HCT116 (cell line): ENCODE measurements at regions not wholly inside any gene's neighbourhood (a gene's known extent, or its start where the extent isn't known, plus 50 kb on each side); places are given as distances from the start of the nearest gene placed in this dataset.

Experiments used
- ATAC-seq: fragments of 200-7000 bp; cut with Tn5 transposase; 2 replicates; pipeline ENCODE4 v1.9.1; 2020; ENCODE audit warnings: mild to moderate bottlenecking, moderate library complexity
- BruUV-seq: library from RNA; stranded (reverse); fragments of 400-500 nt; replicated peaks from 2 replicates; lab custom pipeline; 2021; lab: Mats Ljungman, UMichigan
- CTCF ChIA-PET: fragments of 300-600 bp; sonication (Branson Sonifier 250); formaldehyde crosslinking; loops from one replicate; lab custom pipeline; 2021; ENCODE audit warnings: antibody characterized with exemption; lab: Charles Lee
- POLR2A ChIA-PET: fragments of 300-600, 350-600 bp; sonication (Branson Sonifier 250); formaldehyde crosslinking; loops from one replicate; lab custom pipeline; 2021; ENCODE audit warnings: antibody characterized with exemption; lab: Charles Lee
- RAD21 ChIA-PET, 2 experiments: fragments of 300-600 bp; sonication (Branson Sonifier 250); formaldehyde crosslinking; loops; one replicate each; lab custom pipeline; 2023; ENCODE audit warnings: low total read pairs in 2 of 2; ENCODE audit not compliant: uncharacterized antibody in 2 of 2, unreplicated experiment in 2 of 2, low non-redundant PET in 1 of 2; lab: Charles Lee
- DNase-seq: peaks from one replicate; pipeline ENCODE4 v3.0.0-alpha.2; 2010; ENCODE audit warnings: low read depth, low spot score
- H2AFZ ChIP-seq: fragments of 200-600 bp; shearing (Covaris generic), sonication (generic); 2 replicates; pipeline ENCODE4 v1.6.1; 2017; ENCODE audit warnings: low read depth, mixed run types, mixed read lengths, antibody characterized with exemption, low read length; ENCODE audit not compliant: poor library complexity, severe bottlenecking
- H3K27ac ChIP-seq: 2 replicates; pipeline ENCODE4 v1.5.1; 2012; ENCODE audit warnings: low read depth, low read length
- H3K27me3 ChIP-seq: fragments of 200-600 bp; sonication (generic); 2 replicates; pipeline ENCODE4 v1.6.1; 2016; ENCODE audit warnings: mixed run types, low read length, mixed read lengths; ENCODE audit not compliant: insufficient read depth
- H3K36me3 ChIP-seq, 2 experiments: fragments of 200-500 bp in 1 of 2; fragments of 200-600 bp in 1 of 2; sonication (Bioruptor generic) in 1 of 2; sonication (generic) in 1 of 2; 2 replicates each; pipeline versions ENCODE4 v1.5.1 to v1.6.1; 2014 to 2016; ENCODE audit warnings: low read length in 2 of 2, inconsistent platforms in 1 of 2, mixed read lengths in 1 of 2, mixed run types in 1 of 2; ENCODE audit not compliant: insufficient read depth in 2 of 2, control insufficient read depth in 1 of 2
- H3K4me1 ChIP-seq, 2 experiments: fragments of 200-600 bp in 1 of 2; sonication (generic) in 1 of 2; 2 replicates each; pipeline versions ENCODE4 v1.5.1 to v1.6.1; 2012 to 2017; ENCODE audit warnings: low read length in 2 of 2, inconsistent platforms in 1 of 2, mild to moderate bottlenecking in 1 of 2, mixed read lengths in 1 of 2, mixed run types in 1 of 2, moderate library complexity in 1 of 2; ENCODE audit not compliant: insufficient read depth in 2 of 2, control insufficient read depth in 1 of 2
- H3K4me2 ChIP-seq: fragments of 200-600 bp; sonication (generic); 2 replicates; pipeline ENCODE4 v1.6.1; 2017; ENCODE audit warnings: mixed run types, low read length, mixed read lengths
- H3K4me3 ChIP-seq, 2 experiments: fragments of 200-600 bp in 1 of 2; sonication (generic) in 1 of 2; replicated peaks in 1 of 2; 2 replicates each; pipeline ENCODE4 v1.5.1; 2011 to 2016; ENCODE audit warnings: low read length in 2 of 2, control low read depth in 1 of 2, low read depth in 1 of 2, mild to moderate bottlenecking in 1 of 2, mixed read lengths in 1 of 2, mixed run types in 1 of 2
- H3K79me2 ChIP-seq: fragments of 200-600 bp; sonication (generic); 2 replicates; pipeline ENCODE4 v1.6.1; 2017; ENCODE audit warnings: mild to moderate bottlenecking, mixed run types, low read length, moderate library complexity, mixed read lengths; ENCODE audit not compliant: insufficient read depth
- H3K9ac ChIP-seq: fragments of 200-600 bp; sonication (generic); 2 replicates; pipeline ENCODE4 v1.6.1; 2016; ENCODE audit warnings: low read length, mixed read lengths
- H3K9me2 ChIP-seq: fragments of 200-600 bp; sonication (generic), shearing (Covaris generic); 2 replicates; pipeline ENCODE4 v1.6.1; 2017; ENCODE audit warnings: mixed run types, mild to moderate bottlenecking, moderate library complexity; ENCODE audit not compliant: insufficient read depth
- H3K9me3 ChIP-seq, 2 experiments: fragments of 200-500 bp in 1 of 2; fragments of 200-600 bp in 1 of 2; sonication (Bioruptor generic) in 1 of 2; sonication (generic) in 1 of 2; 2 replicates each; pipeline ENCODE4 v1.6.1; 2014 to 2017; ENCODE audit warnings: low read length in 2 of 2, mixed read lengths in 2 of 2, inconsistent platforms in 1 of 2, low read depth in 1 of 2, mild to moderate bottlenecking in 1 of 2, mixed run types in 1 of 2, moderate library complexity in 1 of 2; ENCODE audit not compliant: control insufficient read depth in 1 of 2, insufficient read depth in 1 of 2
- H4K20me1 ChIP-seq: fragments of 200-600 bp; sonication (generic), shearing (Covaris generic); 2 replicates; pipeline ENCODE4 v1.6.1; 2017; ENCODE audit warnings: mixed run types, mild to moderate bottlenecking, moderate library complexity; ENCODE audit not compliant: insufficient read depth
- CBX3 ChIP-seq: IDR thresholded peaks from 2 replicates; pipeline ENCODE4 v1.6.1; 2012; ENCODE audit warnings: low read depth
- CEBPB ChIP-seq: IDR thresholded peaks from 2 replicates; pipeline ENCODE4 v1.6.1; 2012; ENCODE audit warnings: low read depth
- ELF1 ChIP-seq: IDR thresholded peaks from 2 replicates; pipeline ENCODE4 v1.6.1; 2012; ENCODE audit warnings: low read depth, borderline replicate concordance
- EZH2 ChIP-seq: fragments of 200-600 bp; sonication (generic); IDR thresholded peaks from 2 replicates; pipeline ENCODE4 v1.6.1; 2017; ENCODE audit warnings: antibody characterized with exemption, mixed run types
- EZH2phosphoT487 ChIP-seq: fragments of 200-600 bp; IDR thresholded peaks from 2 replicates; pipeline ENCODE4 v1.6.1; 2018; ENCODE audit warnings: antibody characterized with exemption, borderline replicate concordance
- POLR2A ChIP-seq: IDR thresholded peaks from 2 replicates; pipeline ENCODE4 v1.7.0; 2011; ENCODE audit warnings: borderline replicate concordance; ENCODE audit not compliant: insufficient read depth, insufficient read length; ENCODE audit errors: extremely low read depth
- SRF ChIP-seq: IDR thresholded peaks from 2 replicates; pipeline ENCODE4 v1.6.1; 2012; ENCODE audit warnings: low read depth
- intact Hi-C: fragments of 100-400 bp; cut with micrococcal nuclease; formaldehyde crosslinking; loops from 2 replicates; pipeline ENCODE4 v1.10.0; 2022
- TF ChIP-seq, protein P1 (sequence below): IDR thresholded peaks from 2 replicates; pipeline ENCODE4 v1.6.1; 2012
- TF ChIP-seq, protein P2 (sequence below), 3 experiments: fragments of 200-600 bp in 1 of 3; sonication (generic) in 1 of 3; IDR thresholded peaks in 2 of 3; conservative IDR thresholded peaks in 1 of 3; 2 replicates each; pipeline ENCODE4 v1.5.1; 2012 to 2017; ENCODE audit warnings: low read depth in 2 of 3, low read length in 2 of 3, antibody characterized with exemption in 1 of 3, borderline replicate concordance in 1 of 3, control low read depth in 1 of 3, mild to moderate bottlenecking in 1 of 3, mixed read lengths in 1 of 3, mixed run types in 1 of 3, moderate library complexity in 1 of 3; ENCODE audit not compliant: insufficient read depth in 1 of 3
- TF ChIP-seq, protein P3 (sequence below): IDR thresholded peaks from 2 replicates; pipeline ENCODE4 v1.6.1; 2012; ENCODE audit warnings: low read depth
- TF ChIP-seq, protein P4 (sequence below): IDR thresholded peaks from 2 replicates; pipeline ENCODE4 v1.6.1; 2012
- TF ChIP-seq, protein P5 (sequence below): IDR thresholded peaks from 2 replicates; pipeline ENCODE4 v1.6.1; 2011; ENCODE audit warnings: mild to moderate bottlenecking, low read length, moderate library complexity; ENCODE audit not compliant: insufficient replicate concordance; ENCODE audit errors: extremely low read depth

DNA sequence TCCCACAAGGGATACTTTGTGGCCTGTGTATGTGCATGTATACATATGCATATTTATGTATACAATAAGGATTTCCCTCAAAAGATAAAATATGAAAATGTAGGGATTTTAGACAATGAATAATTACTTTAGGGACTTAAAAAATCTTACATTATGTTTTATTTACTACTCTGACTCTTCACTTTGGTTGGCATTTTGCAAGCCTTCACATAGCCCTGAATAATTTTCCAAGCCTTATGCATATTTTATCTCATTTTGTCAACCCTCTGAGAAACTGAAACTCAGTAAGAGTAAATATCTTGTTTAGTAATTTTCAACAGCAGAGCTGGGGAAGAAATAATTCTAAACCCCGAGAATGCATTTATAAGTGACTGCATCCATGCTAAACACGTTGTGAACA is 153.0 kb upstream of the SLC24A2 start:
- Histone ChIP-seq H3K9ac (no peak overlapping the region), H3K4me2 (no peak overlapping the region), H3K9me3 (no peaks in the 10 kb centered on the region), H3K36me3 (no peaks in the 10 kb centered on the region), H3K27me3 (peaks cover 34% of the 10 kb centered on the region), H3K4me1 (no peaks in the 10 kb centered on the region), H3K4me3 (no peak overlapping the region), H4K20me1 (no peaks in the 10 kb centered on the region), H3K9me2 (no peaks in the 10 kb centered on the region), H3K27ac (no peak overlapping the region), H3K79me2 (no peaks in the 10 kb centered on the region), H2AFZ (no peak overlapping the region)
- RAD21 ChIA-PET, result no interaction called here
- ATAC-seq (no peak), DNase-seq (no peak)
- POLR2A ChIA-PET, result no interaction called here
- TF ChIP-seq CEBPB, result no peak
- TF ChIP-seq SRF, result no peak
- TF ChIP-seq EZH2, result no peak
- TF ChIP-seq CBX3, result no peak
- no peak for TF ChIP-seq EZH2phosphoT487
- TF ChIP-seq, protein P1, sequence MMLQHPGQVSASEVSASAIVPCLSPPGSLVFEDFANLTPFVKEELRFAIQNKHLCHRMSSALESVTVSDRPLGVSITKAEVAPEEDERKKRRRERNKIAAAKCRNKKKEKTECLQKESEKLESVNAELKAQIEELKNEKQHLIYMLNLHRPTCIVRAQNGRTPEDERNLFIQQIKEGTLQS, result no peak
- no peak for TF ChIP-seq ELF1
- TF ChIP-seq, protein P2, sequence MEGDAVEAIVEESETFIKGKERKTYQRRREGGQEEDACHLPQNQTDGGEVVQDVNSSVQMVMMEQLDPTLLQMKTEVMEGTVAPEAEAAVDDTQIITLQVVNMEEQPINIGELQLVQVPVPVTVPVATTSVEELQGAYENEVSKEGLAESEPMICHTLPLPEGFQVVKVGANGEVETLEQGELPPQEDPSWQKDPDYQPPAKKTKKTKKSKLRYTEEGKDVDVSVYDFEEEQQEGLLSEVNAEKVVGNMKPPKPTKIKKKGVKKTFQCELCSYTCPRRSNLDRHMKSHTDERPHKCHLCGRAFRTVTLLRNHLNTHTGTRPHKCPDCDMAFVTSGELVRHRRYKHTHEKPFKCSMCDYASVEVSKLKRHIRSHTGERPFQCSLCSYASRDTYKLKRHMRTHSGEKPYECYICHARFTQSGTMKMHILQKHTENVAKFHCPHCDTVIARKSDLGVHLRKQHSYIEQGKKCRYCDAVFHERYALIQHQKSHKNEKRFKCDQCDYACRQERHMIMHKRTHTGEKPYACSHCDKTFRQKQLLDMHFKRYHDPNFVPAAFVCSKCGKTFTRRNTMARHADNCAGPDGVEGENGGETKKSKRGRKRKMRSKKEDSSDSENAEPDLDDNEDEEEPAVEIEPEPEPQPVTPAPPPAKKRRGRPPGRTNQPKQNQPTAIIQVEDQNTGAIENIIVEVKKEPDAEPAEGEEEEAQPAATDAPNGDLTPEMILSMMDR (IDR thresholded peaks at IDR 0.05 in 2 of 3, conservative IDR thresholded peaks at IDR 0.05 in 1 of 3; ENCODE audit: borderline replicate concordance in 1 of 3, insufficient read depth in 1 of 3, low read depth in 2 of 3, low read length in 2 of 3), result no peak
- TF ChIP-seq, protein P3, sequence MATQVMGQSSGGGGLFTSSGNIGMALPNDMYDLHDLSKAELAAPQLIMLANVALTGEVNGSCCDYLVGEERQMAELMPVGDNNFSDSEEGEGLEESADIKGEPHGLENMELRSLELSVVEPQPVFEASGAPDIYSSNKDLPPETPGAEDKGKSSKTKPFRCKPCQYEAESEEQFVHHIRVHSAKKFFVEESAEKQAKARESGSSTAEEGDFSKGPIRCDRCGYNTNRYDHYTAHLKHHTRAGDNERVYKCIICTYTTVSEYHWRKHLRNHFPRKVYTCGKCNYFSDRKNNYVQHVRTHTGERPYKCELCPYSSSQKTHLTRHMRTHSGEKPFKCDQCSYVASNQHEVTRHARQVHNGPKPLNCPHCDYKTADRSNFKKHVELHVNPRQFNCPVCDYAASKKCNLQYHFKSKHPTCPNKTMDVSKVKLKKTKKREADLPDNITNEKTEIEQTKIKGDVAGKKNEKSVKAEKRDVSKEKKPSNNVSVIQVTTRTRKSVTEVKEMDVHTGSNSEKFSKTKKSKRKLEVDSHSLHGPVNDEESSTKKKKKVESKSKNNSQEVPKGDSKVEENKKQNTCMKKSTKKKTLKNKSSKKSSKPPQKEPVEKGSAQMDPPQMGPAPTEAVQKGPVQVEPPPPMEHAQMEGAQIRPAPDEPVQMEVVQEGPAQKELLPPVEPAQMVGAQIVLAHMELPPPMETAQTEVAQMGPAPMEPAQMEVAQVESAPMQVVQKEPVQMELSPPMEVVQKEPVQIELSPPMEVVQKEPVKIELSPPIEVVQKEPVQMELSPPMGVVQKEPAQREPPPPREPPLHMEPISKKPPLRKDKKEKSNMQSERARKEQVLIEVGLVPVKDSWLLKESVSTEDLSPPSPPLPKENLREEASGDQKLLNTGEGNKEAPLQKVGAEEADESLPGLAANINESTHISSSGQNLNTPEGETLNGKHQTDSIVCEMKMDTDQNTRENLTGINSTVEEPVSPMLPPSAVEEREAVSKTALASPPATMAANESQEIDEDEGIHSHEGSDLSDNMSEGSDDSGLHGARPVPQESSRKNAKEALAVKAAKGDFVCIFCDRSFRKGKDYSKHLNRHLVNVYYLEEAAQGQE, result no peak
- TF ChIP-seq, protein P4, sequence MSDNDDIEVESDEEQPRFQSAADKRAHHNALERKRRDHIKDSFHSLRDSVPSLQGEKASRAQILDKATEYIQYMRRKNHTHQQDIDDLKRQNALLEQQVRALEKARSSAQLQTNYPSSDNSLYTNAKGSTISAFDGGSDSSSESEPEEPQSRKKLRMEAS, result no peak
- TF ChIP-seq, protein P5, sequence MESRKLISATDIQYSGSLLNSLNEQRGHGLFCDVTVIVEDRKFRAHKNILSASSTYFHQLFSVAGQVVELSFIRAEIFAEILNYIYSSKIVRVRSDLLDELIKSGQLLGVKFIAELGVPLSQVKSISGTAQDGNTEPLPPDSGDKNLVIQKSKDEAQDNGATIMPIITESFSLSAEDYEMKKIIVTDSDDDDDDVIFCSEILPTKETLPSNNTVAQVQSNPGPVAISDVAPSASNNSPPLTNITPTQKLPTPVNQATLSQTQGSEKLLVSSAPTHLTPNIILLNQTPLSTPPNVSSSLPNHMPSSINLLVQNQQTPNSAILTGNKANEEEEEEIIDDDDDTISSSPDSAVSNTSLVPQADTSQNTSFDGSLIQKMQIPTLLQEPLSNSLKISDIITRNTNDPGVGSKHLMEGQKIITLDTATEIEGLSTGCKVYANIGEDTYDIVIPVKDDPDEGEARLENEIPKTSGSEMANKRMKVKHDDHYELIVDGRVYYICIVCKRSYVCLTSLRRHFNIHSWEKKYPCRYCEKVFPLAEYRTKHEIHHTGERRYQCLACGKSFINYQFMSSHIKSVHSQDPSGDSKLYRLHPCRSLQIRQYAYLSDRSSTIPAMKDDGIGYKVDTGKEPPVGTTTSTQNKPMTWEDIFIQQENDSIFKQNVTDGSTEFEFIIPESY, result no peak
- TF ChIP-seq POLR2A, result no peak
- CTCF ChIA-PET, result no interaction called here
- no TSS peak for BruUV-seq
- intact Hi-C loops, result loop anchor here (5.0 kb wide), 1 partner anchor 1170 kb away; no protein-coding TSS in a partner anchor
